GM23338 (cell line): ENCODE measurements at regions not wholly inside any gene's neighbourhood (a gene's known extent, or its start where the extent isn't known, plus 50 kb on each side); places are given as distances from the start of the nearest gene placed in this dataset.

Source experiments
- CREB1 ChIP-seq: fragments of 250-450 bp; sonication (Bioruptor Pico); IDR thresholded peaks from 2 replicates; pipeline ENCODE4 v1.5.0; 2020; ENCODE audit warnings: low read depth, mild to moderate bottlenecking, moderate library complexity
- CTCF ChIP-seq, 2 experiments: fragments of 200-600 bp in 1 of 2; sonication (generic) in 1 of 2; conservative IDR thresholded peaks; 2 replicates each; pipeline versions ENCODE4 v1.5.1 to v1.6.1; 2016 to 2017; ENCODE audit warnings: antibody characterized with exemption in 2 of 2, low read depth in 2 of 2, mild to moderate bottlenecking in 2 of 2, moderate library complexity in 1 of 2
- EZH2 ChIP-seq: fragments of 200-600 bp; sonication (generic); IDR thresholded peaks from one replicate; pipeline ENCODE4 v1.8.0; 2017; ENCODE audit warnings: antibody characterized with exemption, mild to moderate bottlenecking, low read depth; ENCODE audit not compliant: unreplicated experiment
- EZH2phosphoT487 ChIP-seq: fragments of 200-600 bp; sonication (generic); IDR thresholded peaks from one replicate; pipeline ENCODE4 v1.8.1; 2018; ENCODE audit warnings: antibody characterized with exemption; ENCODE audit not compliant: unreplicated experiment
- NANOG ChIP-seq: IDR thresholded peaks from 2 replicates; pipeline ENCODE4 v1.6.1; 2016; ENCODE audit warnings: antibody characterized with exemption, borderline replicate concordance
- POLR2AphosphoS5 ChIP-seq: IDR thresholded peaks from 2 replicates; pipeline ENCODE4 v1.6.1; 2016; ENCODE audit warnings: antibody characterized with exemption, low read depth
- ZNF462 ChIP-seq: fragments of 250-450 bp; sonication (Bioruptor Pico); IDR thresholded peaks from 2 replicates; pipeline ENCODE4 v1.5.0; 2020; ENCODE audit warnings: mild to moderate bottlenecking, moderate library complexity

DNA sequence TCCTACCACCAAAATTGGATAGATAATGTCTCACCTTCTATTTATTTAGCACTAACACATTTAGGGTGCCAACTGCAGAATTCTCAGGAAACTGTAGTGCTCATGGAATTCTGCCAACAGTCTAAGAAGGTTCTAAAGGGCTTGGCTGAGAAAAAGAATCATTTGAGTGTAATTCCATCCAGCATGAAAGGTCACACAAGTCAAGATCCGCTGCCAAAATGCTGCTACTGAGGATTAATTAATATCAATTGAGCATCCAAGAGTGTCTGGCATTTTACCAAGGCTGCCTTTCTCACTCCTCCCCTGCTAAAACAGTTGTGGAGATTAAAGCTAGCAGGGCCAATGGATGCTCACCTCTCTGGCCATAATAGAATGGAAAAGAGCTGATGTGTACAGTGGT, 112.7 kb downstream of the FHL5 start:
- no peak for TF ChIP-seq CTCF (conservative IDR thresholded peaks at IDR 0.05; ENCODE audit: low read depth in 2 of 2)
- TF ChIP-seq POLR2AphosphoS5 = no peak
- TF ChIP-seq EZH2 = no peak
- no peak for TF ChIP-seq CREB1 (CRISPR knock-in tag)
- TF ChIP-seq NANOG = no peak
- TF ChIP-seq ZNF462 (CRISPR knock-in tag) = no peak
- no peak for TF ChIP-seq EZH2phosphoT487
